ENCODE measurements at regions not wholly inside any gene's neighbourhood (a gene's known extent, or its start where the extent isn't known, plus 50 kb on each side); places are given as distances from the start of the nearest gene placed in this dataset.
"Not testable (repeated sequence)": the region's sequence is repeated elsewhere in the genome, so short reads cannot be mapped to it uniquely, and the experiment has no call there.

- in situ Hi-C loops (cut with HindIII; ENCODE audit: low pct_ligation_motif_present, low sequenced_read_pairs), result no loop called here
- TF ChIP-seq CTCF (IDR thresholded peaks at IDR 0.05; ENCODE audit: low read depth, low read length, missing control alignments), result no peak
Measured at GRCh38 chr7:109660401-109660800, 1090.7 kb downstream of the DNAJB9 start.

GRCh38 chr7:109663806-109664205 lies 1094.1 kb downstream of the DNAJB9 start:
- Histone ChIP-seq H3K27ac (no peak overlapping the region), H3K27me3 (replicated peaks) (no peaks in the 10 kb centered on the region), H3K36me3 (replicated peaks) (no peaks in the 10 kb centered on the region), H3K4me3 (ENCODE audit: low read depth, low read length) (no peak overlapping the region)
- TF ChIP-seq CTCF (IDR thresholded peaks at IDR 0.05; ENCODE audit: low read depth, low read length, missing control alignments), result no peak
- no peak for DNase-seq
- in situ Hi-C loops (cut with HindIII; ENCODE audit: low pct_ligation_motif_present, low sequenced_read_pairs), result no loop called here

More at GRCh38 chr7:109660401-109660800, 1090.7 kb downstream of the DNAJB9 start:
- Histone ChIP-seq H3K36me3 (replicated peaks) (no peaks in the 10 kb centered on the region), H3K4me3 (ENCODE audit: low read depth, low read length) (no peak overlapping the region), H3K27ac (no peak overlapping the region), H3K27me3 (replicated peaks) (no peaks in the 10 kb centered on the region)
- DNase-seq, result no peak

- DNase-seq; H3K27ac ChIP-seq; H3K36me3 ChIP-seq (replicated peaks); H3K27me3 ChIP-seq (replicated peaks); in situ Hi-C loops (cut with HindIII; ENCODE audit: low pct_ligation_motif_present, low sequenced_read_pairs); H3K4me3 ChIP-seq (ENCODE audit: low read depth, low read length): not testable (repeated sequence)
Measured at GRCh38 chr7:109687269-109687668, 1117.6 kb downstream of the DNAJB9 start.

GRCh38 chr7:109692613-109693012 lies 1122.9 kb downstream of the DNAJB9 start:
- DNase-seq; in situ Hi-C loops (cut with HindIII; ENCODE audit: low pct_ligation_motif_present, low sequenced_read_pairs); H3K4me3 ChIP-seq (ENCODE audit: low read depth, low read length): not testable (repeated sequence)

GRCh38 chr7:109694149-109695071 lies 1124.7 kb downstream of the DNAJB9 start:
- Histone ChIP-seq H3K27ac (no peak overlapping the region), H3K36me3 (replicated peaks) (no peaks in the 10 kb centered on the region), H3K4me3 (ENCODE audit: low read depth, low read length) (no peak overlapping the region), H3K27me3 (replicated peaks) (no peaks in the 10 kb centered on the region)
- in situ Hi-C loops (cut with HindIII; ENCODE audit: low pct_ligation_motif_present, low sequenced_read_pairs), result no loop called here
- no peak for DNase-seq
- no peak for TF ChIP-seq CTCF (IDR thresholded peaks at IDR 0.05; ENCODE audit: low read depth, low read length, missing control alignments)

More at GRCh38 chr7:109692613-109693012, 1122.9 kb downstream of the DNAJB9 start:
- H3K27ac ChIP-seq; H3K27me3 ChIP-seq (replicated peaks); H3K36me3 ChIP-seq (replicated peaks): not testable (repeated sequence)

- H3K36me3 ChIP-seq (replicated peaks), result no peaks in the 10 kb centered on the region
- no peak for DNase-seq
- TF ChIP-seq CTCF (IDR thresholded peaks at IDR 0.05; ENCODE audit: low read depth, low read length, missing control alignments), result no peak
- no peaks in the 10 kb centered on the region for H3K27me3 ChIP-seq (replicated peaks)
- in situ Hi-C loops (cut with HindIII; ENCODE audit: low pct_ligation_motif_present, low sequenced_read_pairs), result no loop called here
- no peak overlapping the region for H3K27ac ChIP-seq
- no peak overlapping the region for H3K4me3 ChIP-seq (ENCODE audit: low read depth, low read length)
Measured at GRCh38 chr7:109695419-109695818, 1125.7 kb downstream of the DNAJB9 start.
